HG02840 (cell line): ENCODE measurements at regions not wholly inside any gene's neighbourhood (a gene's known extent, or its start where the extent isn't known, plus 50 kb on each side); places are given as distances from the start of the nearest gene placed in this dataset.

Experiments used
- ATAC-seq: cut with Tn5 transposase; IDR thresholded peaks from one replicate; pipeline ENCODE4 v1.9.1; 2021; ENCODE audit warnings: mild to moderate bottlenecking, moderate library complexity, moderate number of reproducible peaks; ENCODE audit not compliant: unreplicated experiment, low FRiP score

DNA sequence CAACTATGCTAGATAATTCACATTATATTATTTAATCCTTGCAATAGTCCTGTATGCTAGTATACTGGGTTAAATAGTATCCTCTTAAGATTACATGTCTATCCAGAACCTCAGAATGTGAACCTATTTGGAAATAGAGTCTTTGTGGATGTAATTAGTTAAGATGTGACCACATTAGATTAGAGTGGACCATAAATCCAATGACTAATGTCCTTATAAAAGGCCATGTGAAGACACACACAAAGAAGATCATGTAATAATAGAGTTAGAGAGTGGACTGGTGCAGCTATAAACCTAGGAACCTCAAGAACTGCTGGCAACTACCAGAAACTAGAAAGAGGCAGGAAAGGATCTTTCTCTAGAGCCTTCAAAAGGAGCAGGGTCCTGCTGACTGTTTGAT is 263.6 kb upstream of the PTGER4 start:
- ATAC-seq, result no peak

- ATAC-seq, result no peak
Observed at GRCh38 chr5:40414922-40415321, 264.8 kb upstream of the PTGER4 start.

DNA sequence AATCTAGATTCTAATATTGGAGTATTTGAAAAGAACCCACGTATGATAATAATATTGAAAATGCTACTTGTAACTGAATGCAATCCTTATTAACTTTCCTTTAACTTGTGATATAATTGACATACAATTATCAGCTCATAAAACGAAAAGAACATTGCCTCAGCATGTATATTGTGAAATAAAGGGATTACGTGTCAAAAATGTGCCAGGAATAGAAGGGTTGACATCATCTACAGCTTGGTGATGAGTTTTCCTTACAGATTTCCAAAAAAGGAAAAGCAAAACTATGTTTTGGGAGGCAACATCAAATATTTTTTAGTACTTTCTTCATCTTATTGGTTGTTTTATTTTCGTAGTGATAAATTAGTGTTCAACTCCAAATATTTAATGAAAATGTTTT is 266.0 kb upstream of the PTGER4 start:
- no peak for ATAC-seq

- ATAC-seq, result no peak
Observed at GRCh38 chr5:40412771-40413170, 266.9 kb upstream of the PTGER4 start.

- ATAC-seq, result no peak
Observed at GRCh38 chr5:40410964-40411635, 268.6 kb upstream of the PTGER4 start.

- ATAC-seq, result no peak
Observed at GRCh38 chr5:40410231-40410861, 269.4 kb upstream of the PTGER4 start.

DNA sequence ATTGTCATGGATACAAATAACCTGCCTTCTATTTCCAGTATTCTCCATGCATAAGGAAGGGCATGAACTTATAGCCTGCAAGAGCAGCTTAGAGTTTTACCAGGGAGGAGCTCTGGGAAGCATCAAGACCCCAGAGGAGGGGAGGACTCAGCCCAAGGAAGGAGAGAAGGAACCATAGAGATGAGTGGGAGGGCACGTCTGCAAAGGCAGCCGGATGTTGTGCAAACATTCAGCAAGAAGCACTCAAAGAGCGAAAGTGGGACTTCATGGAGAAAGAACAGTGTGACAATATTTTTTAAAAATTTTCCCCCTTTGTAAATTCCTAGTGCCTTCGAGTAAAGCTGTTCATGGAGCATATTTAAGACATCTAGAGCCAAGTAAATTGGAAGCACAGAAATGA is 270.1 kb upstream of the PTGER4 start:
- ATAC-seq, result no peak

- peak; percentile 48 for ATAC-seq
Observed at GRCh38 chr5:40406741-40407211, 272.9 kb upstream of the PTGER4 start.

- ATAC-seq, result no peak
Observed at GRCh38 chr5:40405996-40406740, 273.5 kb upstream of the PTGER4 start.

DNA sequence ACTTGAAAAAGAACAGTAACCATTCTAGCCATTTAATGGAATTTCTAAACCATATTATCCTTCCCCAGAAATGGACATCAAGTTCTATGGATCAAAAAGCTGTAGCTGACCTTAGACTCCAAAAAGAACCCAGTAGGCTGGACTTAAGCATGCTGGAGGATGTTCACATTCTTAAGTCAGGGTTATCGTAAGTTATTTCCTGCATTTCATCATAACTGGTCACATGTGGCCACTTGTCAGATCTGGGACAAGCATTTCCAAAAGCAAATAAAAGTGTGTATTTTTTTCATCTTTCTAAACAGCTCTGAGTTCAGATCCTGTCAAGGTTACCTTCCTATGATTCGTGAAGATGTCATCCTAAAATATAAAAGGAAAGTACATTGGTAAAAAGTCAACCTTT is 274.5 kb upstream of the PTGER4 start:
- ATAC-seq, result no peak

- ATAC-seq, result peak; percentile 59
Observed at GRCh38 chr5:40404613-40405012, 275.1 kb upstream of the PTGER4 start.

DNA sequence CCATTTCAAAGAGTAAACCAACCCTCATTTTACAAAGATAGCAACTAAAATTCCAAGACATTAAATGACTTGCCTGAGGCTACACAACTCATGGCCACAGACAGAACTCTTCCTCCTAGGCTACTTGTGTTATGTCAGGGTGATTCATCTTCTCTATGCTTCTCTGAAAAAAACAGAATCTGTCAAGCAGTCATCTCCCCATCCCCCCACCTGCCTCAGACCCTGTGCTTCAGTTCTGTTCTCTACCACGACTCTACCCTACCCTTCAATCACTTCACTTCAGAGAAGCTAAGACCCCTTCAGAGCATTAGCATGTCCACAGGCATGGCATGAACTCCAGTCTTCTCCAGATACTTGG is 277.7 kb upstream of the PTGER4 start:
- no peak for ATAC-seq

DNA sequence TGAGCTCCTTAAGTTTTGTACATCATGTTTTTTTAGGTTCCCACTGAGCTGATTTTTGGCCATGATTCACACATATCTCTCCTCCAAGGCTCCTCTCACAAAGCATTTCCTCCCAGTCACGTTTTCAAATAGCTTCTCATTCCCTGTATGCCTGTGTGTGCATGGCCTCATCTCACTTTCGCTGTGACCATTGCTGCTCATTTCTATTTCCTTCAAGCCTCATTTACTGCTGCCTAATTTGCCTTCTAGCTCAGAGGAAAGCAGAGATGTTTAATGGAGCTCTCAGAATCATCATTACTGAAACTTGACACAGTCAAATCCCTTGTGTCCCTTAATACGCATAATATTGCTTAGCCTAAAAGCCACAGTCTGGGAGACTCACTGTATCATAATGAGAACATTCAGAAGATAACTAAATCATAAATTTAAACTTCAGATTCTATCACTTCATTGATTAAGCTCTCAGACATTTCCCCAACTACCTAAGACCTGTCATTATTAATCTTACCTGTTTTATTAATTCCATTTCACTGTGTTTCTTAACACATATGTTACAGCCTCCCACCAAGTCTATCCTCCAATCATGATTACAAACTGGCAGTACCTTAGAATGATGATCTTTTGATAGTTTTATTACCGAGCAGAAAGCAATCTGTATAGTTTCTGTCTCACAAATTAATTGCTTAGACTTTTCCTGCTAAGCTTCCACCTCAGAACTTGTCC is 278.3 kb upstream of the PTGER4 start:
- peak; percentile 81 for ATAC-seq

DNA sequence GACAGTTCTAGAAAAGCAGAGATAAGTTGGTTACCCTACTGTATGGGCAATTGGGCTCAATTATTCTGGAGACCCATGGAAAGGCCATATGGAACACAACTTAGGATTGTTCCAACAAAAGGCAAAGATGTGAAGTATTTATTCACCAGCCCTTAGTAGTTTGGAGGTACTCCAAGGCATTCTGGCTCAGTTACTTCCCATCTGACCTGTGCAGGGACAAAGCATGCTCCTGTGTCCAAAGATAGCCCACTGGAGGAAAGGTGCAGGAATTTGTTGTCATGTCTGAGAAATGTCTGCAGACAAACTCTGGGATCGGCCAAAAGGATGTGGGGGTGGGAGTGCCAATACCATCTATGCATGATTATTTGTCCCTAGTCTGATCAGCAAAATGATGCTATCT is 279.5 kb upstream of the PTGER4 start:
- no peak for ATAC-seq

GRCh38 chr5:40399349-40399748 is 280.4 kb upstream of the PTGER4 start:
- no peak for ATAC-seq

DNA sequence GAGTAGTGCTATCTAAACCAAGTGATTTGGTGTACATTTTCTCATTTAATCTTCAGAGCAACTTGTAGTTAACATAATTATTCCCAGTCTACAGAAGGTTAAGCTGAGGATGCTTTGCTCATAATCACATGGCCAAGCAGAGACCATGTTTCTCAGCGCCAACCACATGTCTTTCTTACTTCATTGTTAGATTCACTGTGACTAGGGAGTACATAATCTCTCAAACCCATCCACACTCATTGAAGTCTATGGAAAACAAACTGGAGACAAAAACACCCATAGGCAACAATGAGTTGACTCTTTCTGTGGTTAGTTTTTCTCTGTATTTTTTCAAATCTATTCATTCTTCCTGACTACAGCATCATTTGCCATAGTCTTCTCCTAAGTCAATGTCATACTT is 281.7 kb upstream of the PTGER4 start:
- no peak for ATAC-seq

GRCh38 chr5:40397091-40397490 is 282.6 kb upstream of the PTGER4 start:
- no peak for ATAC-seq

GRCh38 chr5:40396317-40396716 is 283.4 kb upstream of the PTGER4 start:
- no peak for ATAC-seq

- ATAC-seq, result no peak
Observed at GRCh38 chr5:40395251-40395650, 284.5 kb upstream of the PTGER4 start.

GRCh38 chr5:40394698-40395097 is 285.0 kb upstream of the PTGER4 start:
- no peak for ATAC-seq

- no peak for ATAC-seq
Observed at GRCh38 chr5:40391642-40392041, 288.1 kb upstream of the PTGER4 start.
